ENCODE measurements at regions not wholly inside any gene's neighbourhood (a gene's known extent, or its start where the extent isn't known, plus 50 kb on each side); places are given as distances from the start of the nearest gene placed in this dataset.

- Histone ChIP-seq H3K4ac (ENCODE audit: low read depth, low read length) (peak overlapping the region; percentile 81), H4K20me1 (ENCODE audit: insufficient read depth, low read length) (no peaks in the 10 kb centered on the region), H3K9me3 (ENCODE audit: control insufficient read depth, insufficient read depth, low read length) (peaks cover 2% of the 10 kb centered on the region), H3K4me3 (ENCODE audit: insufficient read depth, low read depth, low read length) (no peak overlapping the region), H3K23ac (ENCODE audit: low read depth, low read length) (no peak overlapping the region), H2BK15ac (ENCODE audit: low read depth, low read length) (peak overlapping the region; percentile 99; the same call in 2 of the 3 replicates), H2AK5ac (ENCODE audit: low read depth, low read length) (peak overlapping the region; percentile 90; the same call in 1 of the 2 replicates), H3K4me1 (ENCODE audit: control insufficient read depth, insufficient read depth, low read length) (0 out of 2 replicates have a peak, but pooled peaks cover 2% of the 10 kb centered on the region), H3K36me3 (ENCODE audit: control insufficient read depth, insufficient read depth, low read length) (no peaks in the 10 kb centered on the region), H3K9ac (ENCODE audit: low read depth, low read length) (no peak overlapping the region), H4K5ac (ENCODE audit: low read depth, low read length) (peak overlapping the region; percentile 78), H2AFZ (replicated peaks; ENCODE audit: low read length, poor library complexity) (peak overlapping the region; percentile 75), H3K27me3 (ENCODE audit: control insufficient read depth, insufficient read depth, low read length) (no peaks in the 10 kb centered on the region), H2BK120ac (ENCODE audit: low read depth, low read length) (peak overlapping the region; percentile 76), H3K4me2 (ENCODE audit: low read depth, low read length) (no peak overlapping the region), H2BK20ac (ENCODE audit: low read depth, low read length) (peak overlapping the region; percentile 92), H2BK5ac (ENCODE audit: low read depth, low read length, poor library complexity, severe bottlenecking) (peak overlapping the region; percentile 64), H2AK9ac (replicated peaks; ENCODE audit: low read depth, low read length, poor library complexity) (no peak overlapping the region), H3K18ac (ENCODE audit: low read depth, low read length) (peak overlapping the region; percentile 95), H4K8ac (ENCODE audit: low read depth in 2 of 2, low read length in 2 of 2) (peak overlapping the region in 1 of 2 experiments; percentile 32; a peak in 2 of 4 replicates), H4K91ac (ENCODE audit: insufficient read depth, low read depth, low read length) (peak overlapping the region; percentile 62), H3K14ac (replicated peaks; ENCODE audit: low read depth, low read length) (peak overlapping the region; percentile 37; the same call in 1 of the 2 replicates), H3K56ac (ENCODE audit: extremely low read depth, insufficient read depth, low read length) (no peak overlapping the region), H3K79me1 (ENCODE audit: low read depth in 1 of 2, low read length in 2 of 2) (no peaks in the 10 kb centered on the region), H3K9me1 (ENCODE audit: insufficient read depth, low read length) (peaks cover 3% of the 10 kb centered on the region; the same call in 1 of the 2 replicates), H3K27ac (ENCODE audit: insufficient read depth, low read length) (peak overlapping the region; percentile 13; the same call in 1 of the 2 replicates)
- dilution Hi-C loops (cut with HindIII; ENCODE audit: low sequenced_read_pairs, unreplicated experiment) (no loop called here), in situ Hi-C loops (cut with MboI; ENCODE audit: low sequenced_read_pairs) (no loop called here), intact Hi-C loops (cut with micrococcal nuclease) (loop anchor here (5.0 kb wide), 1 partner anchor 299 kb away; the partner anchor contains the start of gene SLITRK6)
- TF ChIP-seq NFE2L2 (IDR thresholded peaks at IDR 0.05; ENCODE audit: low read depth, low read length) (no peak), POLR2A (IDR thresholded peaks at IDR 0.05; ENCODE audit: low read depth, low read length) (no peak)
- DNase-seq = no peak
- ATAC-seq (ENCODE audit: low read depth) = no peak
- WGBS, 2 experiments (ENCODE audit: extremely low coverage in 2 of 2, insufficient read length in 1 of 2) = no CpG with 5 or more reads among the region's 6 CpGs
- BruUV-seq (replicated peaks) = no TSS peak
- POLR2A ChIA-PET (ENCODE audit: unreplicated experiment) = no interaction called here
- CTCF ChIA-PET = no interaction called here
These were observed 300.4 kb downstream of the SLITRK6 start for GRCh38 chr13:85498774-85499173.

Measured in IMR-90 (cell line).